OCI-LY1 (cell line): ENCODE measurements at regions not wholly inside any gene's neighbourhood (a gene's known extent, or its start where the extent isn't known, plus 50 kb on each side); places are given as distances from the start of the nearest gene placed in this dataset.

Experiments
- H2AFZ ChIP-seq: fragments of 200-600 bp; sonication (generic), shearing (Covaris generic); 2 replicates; pipeline ENCODE4 v1.6.0; 2014; ENCODE audit warnings: antibody characterized with exemption, mild to moderate bottlenecking, low read length
- H3F3A ChIP-seq: fragments of 200-600 bp; sonication (generic), shearing (Covaris generic); 2 replicates; pipeline ENCODE4 v1.6.0; 2014; ENCODE audit warnings: mild to moderate bottlenecking, antibody characterized with exemption, low read length, moderate library complexity; ENCODE audit not compliant: insufficient read depth
- H3K27ac ChIP-seq: fragments of 200-600 bp; sonication (generic); 2 replicates; pipeline ENCODE4 v1.5.1; 2014; ENCODE audit warnings: low read length, mixed run types, mild to moderate bottlenecking, low read depth; ENCODE audit not compliant: poor library complexity, severe bottlenecking
- H3K27me3 ChIP-seq: fragments of 200-600 bp; sonication (generic); 2 replicates; pipeline ENCODE4 v1.6.0; 2014; ENCODE audit warnings: antibody characterized with exemption, mild to moderate bottlenecking, low read length, moderate library complexity; ENCODE audit not compliant: insufficient read depth
- H3K36me3 ChIP-seq: fragments of 200-600 bp; sonication (generic); 2 replicates; pipeline ENCODE4 v1.6.1; 2014; ENCODE audit warnings: mild to moderate bottlenecking, antibody characterized with exemption, low read length, moderate library complexity, mixed read lengths; ENCODE audit not compliant: insufficient read depth
- H3K4me1 ChIP-seq: fragments of 200-600 bp; sonication (generic); 2 replicates; pipeline ENCODE4 v1.5.1; 2014; ENCODE audit warnings: mild to moderate bottlenecking, low read length, moderate library complexity; ENCODE audit not compliant: insufficient read depth, severe bottlenecking
- H3K4me2 ChIP-seq: fragments of 200-600 bp; sonication (generic), shearing (Covaris generic); 2 replicates; pipeline ENCODE4 v1.6.1; 2014; ENCODE audit warnings: low read length
- H3K4me3 ChIP-seq: fragments of 200-600 bp; sonication (generic); 2 replicates; pipeline ENCODE4 v1.5.1; 2014; ENCODE audit warnings: low read length, low read depth, mild to moderate bottlenecking, mixed read lengths; ENCODE audit not compliant: poor library complexity, severe bottlenecking
- H3K79me2 ChIP-seq: fragments of 200-600 bp; shearing (Covaris generic); 2 replicates; pipeline ENCODE4 v1.6.1; 2016; ENCODE audit warnings: mixed run types, low read length, mixed read lengths; ENCODE audit not compliant: insufficient read depth
- H3K9ac ChIP-seq: fragments of 200-600 bp; sonication (generic), shearing (Covaris generic); 2 replicates; pipeline ENCODE4 v1.6.1; 2014; ENCODE audit warnings: mild to moderate bottlenecking, low read length, mixed read lengths
- H3K9me2 ChIP-seq: fragments of 200-600 bp; sonication (generic), shearing (Covaris generic); 2 replicates; pipeline ENCODE4 v1.6.1; 2014; ENCODE audit warnings: low read depth, mild to moderate bottlenecking, low read length, mixed read lengths
- H3K9me3 ChIP-seq: fragments of 200-600 bp; shearing (Covaris generic); 2 replicates; pipeline ENCODE4 v1.6.1; 2014; ENCODE audit warnings: low read length, mixed read lengths
- H4K20me1 ChIP-seq: fragments of 200-600 bp; sonication (generic), shearing (Covaris generic); 2 replicates; pipeline ENCODE4 v1.6.0; 2016; ENCODE audit warnings: mild to moderate bottlenecking, low read length; ENCODE audit not compliant: insufficient read depth
- EZH2 ChIP-seq: fragments of 200-600 bp; sonication (generic), shearing (Covaris generic); IDR thresholded peaks from 2 replicates; pipeline ENCODE4 v1.8.0; 2017; ENCODE audit warnings: borderline replicate concordance, mixed run types, mild to moderate bottlenecking, antibody characterized with exemption, low read length, moderate library complexity, mixed read lengths
- TF ChIP-seq, protein P1 (sequence below): fragments of 200-600 bp; sonication (generic), shearing (Covaris generic); IDR thresholded peaks from 2 replicates; pipeline ENCODE4 v1.5.1; 2017; ENCODE audit warnings: mild to moderate bottlenecking, antibody characterized with exemption, low read length, moderate library complexity, mixed read lengths

DNA sequence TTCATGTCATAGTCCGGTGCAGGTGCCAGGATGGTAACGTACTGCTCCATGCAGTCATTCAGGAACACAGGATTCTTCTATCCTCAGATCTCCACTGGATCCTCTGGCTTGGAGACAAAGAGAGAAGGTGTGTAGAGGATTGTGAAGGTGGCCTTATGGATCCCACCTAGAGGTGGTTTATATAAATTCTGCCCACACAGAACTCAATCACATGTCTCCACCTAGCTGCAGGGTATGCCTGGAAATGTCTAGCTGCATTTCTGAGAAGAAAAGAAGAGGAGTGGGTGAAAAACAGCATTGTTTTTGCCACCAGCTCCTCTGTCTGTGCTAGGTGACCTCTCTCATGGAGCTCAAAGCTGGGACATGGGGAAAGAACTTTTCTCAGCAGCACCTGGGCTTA lies 478.7 kb downstream of the PDCD6IP start:
- Histone ChIP-seq H3K79me2 (no peaks in the 10 kb centered on the region), H3K9ac (no peak overlapping the region), H2AFZ (no peak overlapping the region), H3K9me2 (no peaks in the 10 kb centered on the region), H3K4me3 (no peak overlapping the region), H3K36me3 (no peaks in the 10 kb centered on the region), H4K20me1 (no peaks in the 10 kb centered on the region), H3K27me3 (no peaks in the 10 kb centered on the region), H3K27ac (no peak overlapping the region), H3K4me2 (no peak overlapping the region), H3F3A (no peaks in the 10 kb centered on the region), H3K4me1 (no peaks in the 10 kb centered on the region), H3K9me3 (no peaks in the 10 kb centered on the region)
- TF ChIP-seq, protein P1, sequence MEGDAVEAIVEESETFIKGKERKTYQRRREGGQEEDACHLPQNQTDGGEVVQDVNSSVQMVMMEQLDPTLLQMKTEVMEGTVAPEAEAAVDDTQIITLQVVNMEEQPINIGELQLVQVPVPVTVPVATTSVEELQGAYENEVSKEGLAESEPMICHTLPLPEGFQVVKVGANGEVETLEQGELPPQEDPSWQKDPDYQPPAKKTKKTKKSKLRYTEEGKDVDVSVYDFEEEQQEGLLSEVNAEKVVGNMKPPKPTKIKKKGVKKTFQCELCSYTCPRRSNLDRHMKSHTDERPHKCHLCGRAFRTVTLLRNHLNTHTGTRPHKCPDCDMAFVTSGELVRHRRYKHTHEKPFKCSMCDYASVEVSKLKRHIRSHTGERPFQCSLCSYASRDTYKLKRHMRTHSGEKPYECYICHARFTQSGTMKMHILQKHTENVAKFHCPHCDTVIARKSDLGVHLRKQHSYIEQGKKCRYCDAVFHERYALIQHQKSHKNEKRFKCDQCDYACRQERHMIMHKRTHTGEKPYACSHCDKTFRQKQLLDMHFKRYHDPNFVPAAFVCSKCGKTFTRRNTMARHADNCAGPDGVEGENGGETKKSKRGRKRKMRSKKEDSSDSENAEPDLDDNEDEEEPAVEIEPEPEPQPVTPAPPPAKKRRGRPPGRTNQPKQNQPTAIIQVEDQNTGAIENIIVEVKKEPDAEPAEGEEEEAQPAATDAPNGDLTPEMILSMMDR = no peak
- TF ChIP-seq EZH2 = no peak

DNA sequence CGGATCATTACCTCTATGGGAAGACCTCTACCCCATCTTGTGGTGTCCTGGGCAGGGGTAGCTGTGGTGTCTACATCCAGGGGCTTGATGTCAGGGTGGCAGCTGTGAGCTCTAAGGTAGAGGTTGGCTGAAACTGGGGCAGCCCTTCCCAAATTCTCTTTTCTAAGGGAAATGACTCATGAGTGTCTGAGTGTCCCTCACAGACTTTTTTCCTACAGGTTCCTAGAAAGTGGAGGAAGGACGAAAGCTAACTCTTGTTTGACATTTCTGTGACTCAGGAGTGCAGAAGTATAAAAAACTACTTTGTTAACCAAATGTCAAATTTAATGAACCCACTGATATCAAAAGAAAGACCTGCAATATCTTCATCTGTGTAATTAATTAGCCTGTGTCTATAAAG lies 481.5 kb downstream of the PDCD6IP start:
- no peaks in the 10 kb centered on the region for H4K20me1 ChIP-seq
- H3K27ac ChIP-seq = no peak overlapping the region
- no peaks in the 10 kb centered on the region for H3K36me3 ChIP-seq
- no peaks in the 10 kb centered on the region for H3F3A ChIP-seq
- H2AFZ ChIP-seq = no peak overlapping the region
- H3K9me2 ChIP-seq = no peaks in the 10 kb centered on the region
- H3K4me3 ChIP-seq = no peak overlapping the region
- TF ChIP-seq EZH2 = no peak
- TF ChIP-seq, protein P1 = no peak
- no peaks in the 10 kb centered on the region for H3K79me2 ChIP-seq
- H3K4me1 ChIP-seq = no peaks in the 10 kb centered on the region
- no peaks in the 10 kb centered on the region for H3K9me3 ChIP-seq
- H3K4me2 ChIP-seq = no peak overlapping the region
- no peaks in the 10 kb centered on the region for H3K27me3 ChIP-seq
- H3K9ac ChIP-seq = no peak overlapping the region

DNA sequence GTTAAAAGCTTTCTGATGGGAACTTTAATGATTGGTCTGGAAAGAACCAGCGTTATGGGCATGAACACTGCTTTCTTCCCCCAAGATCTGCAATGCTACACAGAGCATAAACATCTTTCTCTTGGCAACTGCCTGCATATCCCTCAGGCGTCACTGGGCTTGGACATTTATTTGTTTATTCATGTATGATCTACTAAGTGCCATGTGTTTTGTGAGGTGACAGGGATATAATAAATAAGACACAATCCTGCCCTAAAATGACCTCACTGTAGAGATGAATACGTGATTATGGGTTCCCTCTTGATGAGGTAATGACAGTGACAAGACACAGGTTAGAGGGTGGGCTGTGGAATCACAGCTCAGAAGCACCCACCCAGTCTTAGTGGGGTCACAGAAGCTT lies 485.3 kb downstream of the PDCD6IP start:
- Histone ChIP-seq H3K9me3 (no peaks in the 10 kb centered on the region), H4K20me1 (no peaks in the 10 kb centered on the region), H3K4me1 (no peaks in the 10 kb centered on the region), H3K9ac (no peak overlapping the region), H3K27ac (no peak overlapping the region), H3K27me3 (no peaks in the 10 kb centered on the region), H3K4me3 (no peak overlapping the region), H3K9me2 (no peaks in the 10 kb centered on the region), H2AFZ (no peak overlapping the region), H3K36me3 (no peaks in the 10 kb centered on the region), H3K79me2 (no peaks in the 10 kb centered on the region), H3F3A (no peaks in the 10 kb centered on the region), H3K4me2 (no peak overlapping the region)
- no peak for TF ChIP-seq EZH2
- TF ChIP-seq, protein P1 = no peak
